ENCODE measurements at regions not wholly inside any gene's neighbourhood (a gene's known extent, or its start where the extent isn't known, plus 50 kb on each side); places are given as distances from the start of the nearest gene placed in this dataset.
A peak's percentile ranks its signal among the peaks of the same experiment; 100 is the strongest.

DNA sequence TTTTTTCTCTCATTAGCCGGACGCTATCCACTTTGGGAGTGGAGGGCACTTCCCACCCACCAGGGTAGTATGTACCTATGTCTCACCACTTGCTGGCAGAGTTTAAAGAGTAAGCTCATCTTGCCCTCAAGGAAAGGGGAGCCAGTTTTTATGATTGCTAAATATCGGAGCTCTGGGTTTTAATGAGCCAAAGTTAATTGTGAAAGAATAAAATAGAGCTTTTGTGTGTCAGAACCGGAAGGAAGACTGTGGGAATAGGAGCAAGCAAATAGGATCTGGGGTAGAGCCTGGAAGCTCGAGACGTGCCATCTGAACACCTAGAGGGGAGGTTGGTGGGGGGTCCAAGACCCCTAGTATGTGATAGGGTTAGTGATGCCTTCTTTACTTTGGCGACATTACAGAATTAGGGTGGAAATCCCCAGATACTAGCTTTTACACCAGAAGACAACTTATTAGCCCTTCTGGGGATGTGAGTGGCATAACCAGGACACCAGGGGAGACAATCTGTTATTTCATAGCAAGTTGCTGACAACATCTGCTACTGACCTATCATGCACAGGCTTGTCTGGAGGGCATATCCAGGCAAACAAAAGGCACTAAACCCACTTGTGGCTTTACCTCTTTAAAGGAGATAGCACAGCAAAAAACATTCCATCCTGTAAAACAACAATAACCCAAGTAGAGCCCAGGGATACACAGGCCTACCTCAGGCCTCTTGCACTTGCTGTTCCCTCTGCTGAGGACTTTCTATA lies 333.8 kb downstream of the ZNF621 start:
- DNase-seq, result no peak

- DNase-seq, result no peak
Measured at GRCh38 chr3:40862946-40863345, 336.4 kb upstream of the CTNNB1 start.

DNA sequence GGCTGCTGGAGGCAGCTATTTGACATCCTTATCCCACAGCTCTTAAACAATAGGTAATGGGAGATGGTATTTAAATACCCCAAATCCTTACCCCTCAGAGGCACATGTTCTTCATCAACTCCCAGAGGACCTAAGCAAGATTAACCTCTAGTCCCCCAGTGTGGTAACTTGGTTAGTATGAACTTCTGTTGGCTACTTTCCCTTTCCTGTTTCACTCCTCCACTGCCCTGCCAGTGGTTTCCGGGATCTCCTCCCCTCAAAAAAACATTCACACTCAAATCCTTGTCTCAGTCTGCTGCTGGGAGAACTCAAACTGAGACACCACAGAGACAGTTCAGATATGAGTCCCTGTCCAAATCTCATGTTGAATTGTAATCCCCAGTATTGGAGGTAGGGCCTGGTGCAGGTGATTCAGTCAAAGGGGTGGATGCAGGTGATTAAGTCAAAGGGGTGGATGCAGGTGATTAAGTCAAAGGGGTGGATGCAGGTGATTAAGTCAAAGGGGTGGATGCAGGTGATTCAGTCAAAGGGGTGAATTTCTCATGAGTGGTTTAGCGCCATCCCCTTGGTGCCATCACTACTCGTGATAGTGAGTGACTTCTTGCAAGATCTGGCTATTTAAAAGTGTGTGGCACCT lies 335.0 kb upstream of the CTNNB1 start:
- DNase-seq, result no peak

- no peak for DNase-seq
Measured at GRCh38 chr3:40864915-40865314, 334.4 kb upstream of the CTNNB1 start.

GRCh38 chr3:40867797-40868196 lies 331.5 kb upstream of the CTNNB1 start:
- no peak for DNase-seq

- DNase-seq, result no peak
Measured at GRCh38 chr3:40869013-40869412, 330.3 kb upstream of the CTNNB1 start.

DNA sequence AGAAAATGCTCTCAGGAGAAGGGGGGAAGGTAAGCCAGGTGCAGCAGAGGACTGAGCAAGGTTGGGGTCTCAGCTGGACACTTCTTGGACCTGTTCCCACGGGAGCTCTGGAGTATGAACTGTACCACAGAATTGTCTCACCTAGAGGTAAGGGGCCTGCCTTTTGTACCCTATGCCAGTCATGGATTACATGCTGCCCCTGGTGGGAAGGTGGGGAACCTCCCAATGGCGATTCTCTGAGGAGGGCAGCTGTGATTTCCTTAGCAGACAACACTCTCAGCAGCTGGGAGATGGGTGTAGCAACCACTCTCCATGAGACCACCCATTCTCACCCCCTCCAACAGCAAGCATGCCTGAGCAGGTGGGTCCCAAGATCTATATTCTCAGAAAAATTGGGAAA lies 329.4 kb upstream of the CTNNB1 start:
- no peak for DNase-seq

DNA sequence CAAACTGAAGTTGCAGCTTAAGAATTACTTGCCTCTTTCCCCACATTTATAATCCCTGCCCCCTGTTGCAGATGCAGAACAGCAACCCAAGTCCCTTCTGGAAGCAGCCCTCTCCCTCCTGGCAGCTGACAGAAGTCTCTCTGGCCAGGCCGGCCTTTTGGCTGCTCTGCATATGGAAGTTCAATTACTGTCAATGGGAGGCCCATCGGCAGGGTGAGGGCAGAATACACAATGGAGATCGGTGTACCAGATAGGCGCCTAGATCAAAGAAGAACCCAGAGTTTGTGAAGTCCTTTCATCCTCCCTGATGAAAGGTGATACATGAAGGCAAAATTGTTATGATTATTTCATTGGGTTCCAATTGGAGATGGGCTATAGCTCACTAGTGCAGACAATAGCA lies 327.9 kb upstream of the CTNNB1 start:
- peak in 1 of 14 donors; percentile 7 for DNase-seq

DNA sequence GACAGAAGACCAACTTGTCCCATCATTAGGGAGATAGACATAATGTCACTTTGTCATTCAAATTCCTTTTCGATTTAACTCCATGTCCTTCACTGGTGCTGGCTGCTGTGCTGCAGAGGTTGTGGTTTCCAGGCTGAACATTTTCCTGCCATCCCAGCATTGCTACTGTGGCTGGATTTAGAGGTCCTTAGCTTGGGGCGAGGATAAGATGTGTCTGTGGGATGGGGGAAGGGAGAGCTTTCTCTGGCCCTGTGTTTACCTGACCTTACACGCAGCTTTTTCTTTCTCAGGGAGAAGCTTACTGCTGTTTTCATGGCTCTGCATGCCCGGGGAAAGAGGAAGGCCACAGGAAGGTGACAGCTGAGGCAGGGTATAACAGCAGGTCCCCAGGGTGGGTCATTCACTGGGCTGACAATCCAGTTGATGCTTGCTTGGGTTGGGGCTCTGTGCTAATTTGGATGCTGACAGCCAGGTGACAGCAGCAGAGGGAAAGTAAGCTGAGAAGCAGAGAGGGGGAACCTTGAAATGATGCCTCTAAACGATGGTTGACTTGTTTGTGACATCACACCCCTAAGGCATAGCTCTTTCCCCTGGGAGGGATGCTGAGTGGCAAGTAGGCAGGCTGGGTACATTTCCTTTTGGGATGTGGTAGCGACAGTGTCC lies 326.9 kb upstream of the CTNNB1 start:
- DNase-seq, result no peak

- no peak for DNase-seq
Measured at GRCh38 chr3:40873476-40873875, 325.8 kb upstream of the CTNNB1 start.

DNA sequence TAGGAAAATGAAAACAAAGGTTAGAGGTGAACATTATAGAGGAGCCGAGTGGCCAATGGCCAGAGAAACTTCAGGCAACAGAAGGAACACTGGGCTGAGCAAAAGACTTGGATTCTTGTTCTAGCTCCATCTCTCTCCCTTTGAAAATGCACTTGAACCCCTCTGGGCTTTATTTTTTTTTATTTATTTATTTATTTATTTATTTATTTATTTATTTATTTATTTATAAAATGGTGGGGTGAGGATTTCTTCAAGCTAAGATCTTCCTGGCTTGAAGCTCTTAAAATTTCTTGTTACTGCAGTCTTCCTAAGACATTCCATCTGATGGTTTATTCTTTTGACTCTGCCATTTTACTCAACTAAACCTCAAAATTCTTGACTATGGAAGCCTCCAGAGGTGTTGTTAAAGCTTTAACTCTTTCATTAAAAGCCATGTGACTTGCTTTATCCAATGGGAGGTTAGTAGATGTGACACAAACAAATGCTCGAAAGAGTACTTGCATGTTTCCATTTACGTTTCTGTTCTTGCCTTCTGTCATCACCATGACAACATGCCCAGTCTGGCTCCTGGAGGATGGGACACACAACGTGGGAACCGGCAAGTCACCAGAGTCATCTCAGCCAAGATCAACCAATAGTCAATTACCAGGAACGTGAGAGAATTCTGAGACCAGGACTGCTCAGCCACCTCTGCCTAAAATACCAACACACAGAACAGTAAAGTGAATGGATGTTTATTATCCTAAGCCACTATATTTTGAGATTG lies 325.2 kb upstream of the CTNNB1 start:
- no peak for DNase-seq

GRCh38 chr3:40875581-40875980 lies 323.7 kb upstream of the CTNNB1 start:
- DNase-seq, result peak in 1 of 14 donors; percentile 38

DNA sequence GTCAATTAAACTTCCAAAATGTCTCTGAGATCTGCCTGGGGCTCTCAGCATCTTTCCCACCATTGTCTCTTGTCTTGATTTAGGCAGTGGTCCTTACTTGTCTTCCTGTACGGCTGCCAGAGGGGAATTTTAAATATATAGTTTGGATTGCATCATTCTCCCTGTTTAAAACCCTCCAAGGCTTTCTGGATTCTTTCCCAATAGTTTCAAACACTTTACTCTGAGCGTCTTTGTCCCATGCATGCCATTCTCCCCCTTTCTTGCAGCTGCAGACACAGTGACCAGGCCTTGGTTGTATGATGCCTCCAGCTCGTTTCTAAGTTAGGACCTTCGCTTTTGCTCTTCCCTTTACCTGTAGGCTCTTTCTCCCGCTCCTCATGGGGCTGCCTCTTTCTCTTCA lies 323.3 kb upstream of the CTNNB1 start:
- DNase-seq, result no peak

GRCh38 chr3:40876496-40876895 lies 322.8 kb upstream of the CTNNB1 start:
- DNase-seq, result no peak

DNA sequence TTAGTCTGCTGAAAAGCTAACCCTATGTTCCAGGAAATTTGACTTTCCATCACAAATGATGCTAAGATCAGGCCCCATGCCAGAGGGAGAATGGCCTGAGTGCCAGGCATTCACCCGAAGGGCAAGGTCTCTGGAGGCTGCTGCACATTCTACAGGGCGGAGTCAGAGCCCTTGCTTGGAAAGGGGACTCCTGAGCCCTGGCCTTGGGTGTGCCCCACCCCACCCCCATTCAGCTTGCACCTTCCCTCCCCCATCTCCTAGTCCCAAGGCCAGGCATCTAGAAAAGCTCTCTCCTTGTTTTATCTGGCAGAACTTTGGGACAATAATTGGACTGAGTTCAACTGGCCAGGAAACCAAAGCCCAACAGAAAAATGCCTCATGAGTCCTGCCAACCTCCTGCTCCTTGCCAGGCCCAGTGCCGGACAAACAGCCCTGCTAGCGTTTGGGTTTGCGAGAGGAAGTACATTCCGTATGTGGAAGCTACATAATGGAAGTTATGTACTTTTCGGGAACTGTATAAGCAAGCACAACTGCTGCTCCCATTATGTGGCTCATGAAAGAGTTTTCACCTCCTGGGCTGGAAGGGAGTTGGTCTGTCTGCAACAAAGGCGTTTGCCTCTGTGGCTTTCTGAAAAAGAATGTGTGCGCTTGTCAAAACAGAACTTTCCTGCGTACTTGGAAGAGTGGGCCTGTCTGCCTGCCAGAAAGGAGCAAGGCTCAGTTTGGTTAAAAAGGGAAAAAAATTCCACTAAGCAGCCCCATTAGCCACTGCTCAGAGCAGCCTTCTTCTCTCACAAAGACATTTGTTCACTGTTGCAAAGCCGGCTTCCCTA lies 321.5 kb upstream of the CTNNB1 start:
- DNase-seq, result peak; percentile 12 to 87 (median 50)

- no peak for DNase-seq
Measured at GRCh38 chr3:40878464-40878905, 320.8 kb upstream of the CTNNB1 start.

DNA sequence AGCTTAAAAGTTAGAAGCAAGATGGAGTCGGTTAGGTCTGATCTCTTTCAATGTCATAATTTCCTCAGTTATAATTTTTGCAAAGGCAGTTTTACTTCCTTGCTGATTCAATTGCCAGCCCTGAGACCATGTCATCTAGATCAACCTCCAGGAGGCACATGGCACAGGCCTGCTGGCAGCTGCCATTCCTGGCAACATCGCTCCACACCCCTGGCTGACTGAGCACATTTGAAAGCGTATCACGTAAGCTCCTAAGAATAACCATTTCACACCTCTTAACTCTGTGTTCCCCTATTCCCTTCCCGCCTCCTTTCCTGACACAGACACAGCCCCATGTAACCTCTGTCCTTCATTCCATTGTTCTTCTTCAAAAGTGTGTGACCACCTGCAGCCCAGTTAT lies 313.9 kb upstream of the CTNNB1 start:
- DNase-seq, result peak in 1 of 14 donors; percentile 74

DNA sequence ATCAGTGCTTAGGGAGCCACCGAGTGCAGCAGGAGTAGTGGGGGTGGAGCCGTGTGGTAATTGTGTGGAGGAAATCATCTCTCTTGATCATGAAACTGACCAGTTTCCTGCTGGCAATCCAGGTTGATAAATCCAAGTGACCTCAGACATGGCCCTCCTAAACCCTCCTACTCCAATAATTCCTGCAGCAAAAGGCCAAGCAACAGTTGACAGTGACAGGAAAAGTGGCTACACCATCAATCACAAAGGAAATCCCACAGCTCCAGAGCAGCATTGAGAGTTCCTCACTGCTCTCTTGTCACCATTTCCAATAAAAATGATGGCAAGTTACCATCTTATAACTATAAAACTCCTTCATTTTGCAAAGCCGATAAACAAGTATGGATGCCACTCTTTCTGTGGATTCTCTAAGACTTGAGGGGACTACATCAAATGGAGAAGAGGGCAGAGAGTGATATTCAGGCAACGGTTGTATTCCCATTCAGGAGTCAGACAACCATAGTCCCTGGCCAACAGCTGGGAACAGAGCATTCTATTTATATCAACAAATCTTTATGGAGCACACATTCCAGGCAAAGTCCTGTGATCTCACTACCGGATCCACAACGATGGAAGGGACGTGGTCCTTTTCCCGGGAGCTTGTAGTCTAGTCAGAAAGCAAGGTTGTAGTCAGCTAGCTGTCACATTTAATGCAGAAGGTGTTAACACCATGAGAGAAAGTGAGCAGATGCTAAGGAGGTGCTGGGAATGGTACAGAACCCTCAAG lies 312.5 kb upstream of the CTNNB1 start:
- no peak for DNase-seq

DNA sequence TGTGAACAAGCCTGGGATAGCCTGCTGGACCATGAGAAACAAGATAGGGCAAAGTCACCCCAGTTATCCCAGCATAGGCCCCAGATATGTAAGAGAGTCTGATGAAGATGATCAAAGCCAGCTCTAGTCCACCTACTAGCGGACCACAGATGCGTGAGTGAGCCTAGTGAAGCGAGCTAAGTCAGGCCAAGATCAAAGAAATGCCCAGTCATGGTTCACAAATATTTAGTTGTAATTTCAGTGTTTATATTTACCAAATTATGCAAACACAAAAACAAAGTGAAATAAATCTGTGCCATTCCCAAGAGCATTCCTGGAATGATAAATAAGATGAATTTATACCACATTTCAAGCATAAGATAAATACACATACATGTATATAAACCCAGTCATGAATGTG lies 308.1 kb upstream of the CTNNB1 start:
- DNase-seq, result no peak

DNA sequence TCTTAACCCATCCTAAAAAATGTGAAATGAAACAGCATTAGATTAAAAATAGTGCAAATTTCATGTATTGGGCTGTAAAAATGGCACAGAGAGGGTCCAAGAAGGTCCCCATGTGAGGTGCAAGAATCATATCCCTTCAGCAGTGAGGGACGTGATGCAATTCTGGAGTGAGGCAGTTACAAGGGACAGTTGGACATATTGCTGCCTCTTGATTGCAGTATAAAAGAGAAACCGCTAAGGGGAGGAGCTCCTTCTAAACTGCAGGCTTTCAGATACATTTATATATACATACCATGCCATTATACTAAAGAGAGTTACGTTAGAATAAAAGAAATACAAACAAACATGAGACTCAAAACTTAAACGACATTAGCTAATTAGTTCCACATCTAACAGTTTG lies 304.2 kb upstream of the CTNNB1 start:
- no peak for DNase-seq

GRCh38 chr3:40899286-40899712 lies 300.0 kb upstream of the CTNNB1 start:
- no peak for DNase-seq
